HG02759 (cell line): ENCODE measurements at regions not wholly inside any gene's neighbourhood (a gene's known extent, or its start where the extent isn't known, plus 50 kb on each side); places are given as distances from the start of the nearest gene placed in this dataset.

ENCODE experiments used
- ATAC-seq: cut with Tn5 transposase; IDR thresholded peaks from one replicate; pipeline ENCODE4 v1.9.1; 2021; ENCODE audit warnings: mild to moderate bottlenecking, moderate library complexity; ENCODE audit not compliant: unreplicated experiment

DNA sequence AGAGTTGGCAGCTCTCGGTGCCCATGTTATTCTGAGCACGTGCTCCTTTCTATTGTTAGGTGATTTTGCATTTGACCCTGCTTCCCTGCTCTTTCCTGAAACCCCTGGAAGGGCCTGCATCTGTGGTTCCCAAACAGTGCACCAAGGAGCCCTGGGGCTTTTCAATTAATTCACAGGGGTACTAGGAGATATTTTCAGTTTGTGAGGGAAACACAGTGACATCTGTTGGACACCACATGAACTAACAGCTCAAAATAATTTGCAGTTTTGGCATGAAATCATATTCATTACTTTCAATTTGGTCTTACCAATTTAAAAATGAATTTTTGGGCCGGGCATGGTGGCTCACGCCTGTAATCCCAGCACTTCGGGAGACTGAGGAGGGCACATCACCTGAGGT, 156.6 kb downstream of the GATB start:
- no peak for ATAC-seq

DNA sequence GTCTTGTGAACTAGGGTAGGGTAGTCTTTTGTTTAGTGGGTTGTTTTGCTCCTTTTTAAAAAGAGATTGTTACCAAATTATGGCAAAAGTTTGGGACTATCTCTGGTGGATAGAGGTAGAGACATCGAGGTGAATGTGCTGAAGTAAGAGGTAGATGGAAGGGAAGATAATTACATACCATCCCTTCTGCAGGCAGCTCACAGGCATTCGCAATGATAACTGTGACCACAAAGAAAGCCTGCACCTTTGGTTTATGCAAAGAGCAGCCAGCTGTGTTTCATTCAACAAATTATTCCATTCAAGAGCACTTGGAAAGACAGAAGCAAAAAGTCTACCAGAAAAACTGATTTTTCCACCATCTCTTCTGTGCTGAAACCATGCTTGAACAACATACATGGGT, 155.6 kb downstream of the GATB start:
- no peak for ATAC-seq

DNA sequence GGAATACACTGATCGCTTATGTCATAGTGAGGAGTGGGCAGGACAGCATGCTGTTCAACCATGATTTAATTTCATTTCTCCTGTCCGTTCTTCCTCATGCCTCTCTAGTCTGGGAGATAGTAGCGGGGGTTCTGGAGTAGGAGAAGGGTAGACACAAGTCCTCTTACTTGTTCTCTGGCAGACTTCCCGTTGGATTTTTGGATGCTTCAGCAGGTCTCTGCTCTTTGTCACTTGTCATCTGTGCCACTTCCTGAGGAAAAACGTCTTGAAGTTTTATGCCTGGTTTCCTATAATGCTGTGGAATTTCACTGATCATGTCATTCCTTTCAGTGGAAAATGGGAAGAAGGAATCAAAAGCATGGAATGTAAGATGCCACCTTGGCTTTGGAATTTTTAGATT, 154.7 kb downstream of the GATB start:
- no peak for ATAC-seq

DNA sequence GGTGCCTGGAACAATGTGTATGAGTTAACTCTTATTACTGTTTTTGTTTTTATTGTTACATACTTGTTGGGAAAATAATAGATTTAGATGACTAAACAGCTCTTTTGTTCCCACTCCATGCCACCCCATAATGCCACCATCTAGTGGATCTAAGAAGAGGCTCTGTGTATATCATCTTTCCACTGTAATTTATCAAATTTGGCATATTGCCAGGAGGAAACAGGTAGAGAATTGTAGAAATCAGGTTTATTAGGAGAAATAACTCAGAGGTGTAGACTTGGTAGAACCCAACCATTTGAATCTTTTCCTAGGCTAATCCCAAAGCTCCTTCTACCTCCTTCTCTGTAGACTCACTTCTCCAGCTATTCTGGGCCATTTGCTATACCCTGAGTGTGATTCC, 150.6 kb downstream of the GATB start:
- ATAC-seq, result no peak

DNA sequence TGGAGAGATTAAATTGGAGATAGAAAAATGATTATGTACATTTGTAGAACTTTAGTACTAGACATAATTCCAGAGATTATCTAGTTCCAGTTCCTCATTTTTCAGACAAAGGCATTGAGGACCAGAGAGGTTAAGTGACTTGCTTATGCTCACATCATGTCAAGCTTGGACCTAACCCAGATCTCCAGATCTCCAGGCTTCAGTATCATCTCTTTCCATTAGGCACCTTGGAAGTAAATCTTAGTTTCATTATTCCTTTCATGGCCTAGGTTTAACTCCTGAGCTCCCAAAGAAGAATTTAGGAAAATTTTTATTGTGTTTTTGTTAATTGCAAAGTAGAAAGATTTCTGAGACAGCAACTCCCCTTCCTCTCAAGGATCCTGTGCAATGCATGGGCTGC, 148.8 kb downstream of the GATB start:
- ATAC-seq, result no peak

DNA sequence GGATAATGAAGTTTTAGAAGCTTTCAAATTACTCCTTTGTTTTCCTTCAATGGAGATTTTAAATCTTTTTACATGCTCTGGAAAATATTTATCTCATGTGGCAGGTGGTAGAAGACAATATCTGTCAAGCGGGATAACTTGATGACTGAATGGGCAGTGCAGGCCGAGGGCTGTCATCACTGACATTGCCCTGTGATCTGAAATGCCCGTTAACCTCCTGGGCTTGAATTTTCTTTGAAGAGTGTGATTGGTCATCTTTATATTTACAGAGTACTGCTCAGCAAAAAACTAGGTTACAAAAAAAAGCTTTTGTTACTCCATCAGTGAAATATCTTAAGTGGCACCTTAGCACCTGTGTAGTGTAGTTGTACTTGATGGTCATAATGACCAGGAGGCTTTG, 147.5 kb downstream of the GATB start:
- no peak for ATAC-seq

DNA sequence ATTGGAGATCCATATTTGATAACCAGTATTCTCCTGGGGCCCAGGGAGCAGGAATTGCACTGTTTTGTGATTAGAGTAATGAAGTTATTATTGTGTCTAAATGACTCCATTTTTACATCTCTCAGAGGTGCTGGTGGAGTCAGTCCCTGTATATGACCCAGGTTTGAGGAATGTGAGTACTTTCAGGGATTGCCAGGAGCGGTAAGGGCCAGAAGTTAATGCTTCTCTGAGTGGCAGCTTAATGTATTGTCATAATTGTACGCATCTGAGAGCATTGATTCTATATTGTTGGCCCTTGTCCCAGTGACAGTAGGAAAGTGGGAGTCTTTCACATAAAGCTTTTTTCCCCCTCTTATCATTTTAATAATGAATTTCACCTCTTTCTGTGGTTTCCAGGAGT, 146.2 kb downstream of the GATB start:
- ATAC-seq, result no peak

DNA sequence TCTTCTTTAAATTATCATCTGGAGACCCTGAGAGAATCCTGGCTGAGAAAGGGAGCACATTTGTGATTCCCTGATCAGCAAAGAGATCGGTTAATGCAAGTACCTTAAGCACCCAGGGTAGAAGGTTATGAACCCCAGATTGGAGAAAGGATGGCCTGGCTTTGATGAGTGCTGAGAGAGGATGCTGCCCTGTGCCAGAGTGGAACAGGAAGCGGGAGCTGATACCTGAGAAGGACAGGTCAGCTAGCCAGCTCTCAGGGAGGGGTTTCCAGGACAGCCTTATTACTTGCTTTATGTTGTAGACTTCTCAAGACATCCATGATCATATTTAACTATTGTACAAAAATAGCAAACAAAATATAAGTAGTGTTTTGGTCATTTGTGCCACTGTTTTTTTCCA, 141.9 kb downstream of the GATB start:
- no peak for ATAC-seq

DNA sequence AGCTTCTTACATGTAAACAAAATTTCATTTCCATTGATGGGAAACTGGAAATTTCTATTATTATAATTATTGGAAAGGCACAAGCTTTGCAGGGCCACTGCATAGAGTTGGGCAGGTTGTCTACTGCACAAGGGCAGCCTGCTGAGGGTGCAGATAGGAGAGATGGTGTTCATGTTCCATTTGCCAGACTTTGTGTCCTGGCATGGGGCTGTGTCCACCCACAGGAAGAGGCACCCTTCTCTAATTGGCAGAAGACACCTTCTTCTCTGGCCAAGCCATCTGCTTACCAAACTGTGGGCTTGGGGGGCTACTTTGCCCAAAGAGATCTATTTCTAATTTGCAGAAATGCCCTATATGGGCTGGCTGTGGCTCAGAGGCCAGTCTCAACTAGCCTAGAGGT, 140.7 kb downstream of the GATB start:
- ATAC-seq, result no peak
